GM10248 (cell line): ENCODE measurements at regions not wholly inside any gene's neighbourhood (a gene's known extent, or its start where the extent isn't known, plus 50 kb on each side); places are given as distances from the start of the nearest gene placed in this dataset.

ENCODE experiments used
- CTCF ChIA-PET: fragments of 300-600 bp; sonication (Branson Sonifier 250); formaldehyde crosslinking; extraction: SDS; loops from one replicate; lab custom pipeline; 2021; ENCODE audit warnings: antibody characterized with exemption; lab: Yijun Ruan, JAX
- POLR2A ChIA-PET: fragments of 350-650 bp; sonication (Branson Sonifier 250); formaldehyde crosslinking; extraction: SDS; loops from one replicate; lab custom pipeline; 2020; ENCODE audit warnings: antibody characterized with exemption; lab: Yijun Ruan, JAX
- DNase-seq: peaks from one replicate; pipeline ENCODE4 v3.0.0; 2012; ENCODE audit errors: extremely low spot score
- TF ChIP-seq, protein P1 (sequence below): IDR thresholded peaks from 2 replicates; pipeline ENCODE4 v1.5.1; 2012; ENCODE audit warnings: mild to moderate bottlenecking, low read depth; ENCODE audit errors: extremely low read depth, missing control alignments, control extremely low read depth

GRCh38 chr11:112469376-112469775 is 208.7 kb upstream of the PLET1 start:
- no peak for DNase-seq
- TF ChIP-seq, protein P1, sequence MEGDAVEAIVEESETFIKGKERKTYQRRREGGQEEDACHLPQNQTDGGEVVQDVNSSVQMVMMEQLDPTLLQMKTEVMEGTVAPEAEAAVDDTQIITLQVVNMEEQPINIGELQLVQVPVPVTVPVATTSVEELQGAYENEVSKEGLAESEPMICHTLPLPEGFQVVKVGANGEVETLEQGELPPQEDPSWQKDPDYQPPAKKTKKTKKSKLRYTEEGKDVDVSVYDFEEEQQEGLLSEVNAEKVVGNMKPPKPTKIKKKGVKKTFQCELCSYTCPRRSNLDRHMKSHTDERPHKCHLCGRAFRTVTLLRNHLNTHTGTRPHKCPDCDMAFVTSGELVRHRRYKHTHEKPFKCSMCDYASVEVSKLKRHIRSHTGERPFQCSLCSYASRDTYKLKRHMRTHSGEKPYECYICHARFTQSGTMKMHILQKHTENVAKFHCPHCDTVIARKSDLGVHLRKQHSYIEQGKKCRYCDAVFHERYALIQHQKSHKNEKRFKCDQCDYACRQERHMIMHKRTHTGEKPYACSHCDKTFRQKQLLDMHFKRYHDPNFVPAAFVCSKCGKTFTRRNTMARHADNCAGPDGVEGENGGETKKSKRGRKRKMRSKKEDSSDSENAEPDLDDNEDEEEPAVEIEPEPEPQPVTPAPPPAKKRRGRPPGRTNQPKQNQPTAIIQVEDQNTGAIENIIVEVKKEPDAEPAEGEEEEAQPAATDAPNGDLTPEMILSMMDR: no peak
- CTCF ChIA-PET: interaction anchor here (1.3 kb wide), 1 partner anchor 9 kb away, joined by 3 read pairs; no protein-coding TSS in a partner anchor
- POLR2A ChIA-PET: no interaction called here

DNA sequence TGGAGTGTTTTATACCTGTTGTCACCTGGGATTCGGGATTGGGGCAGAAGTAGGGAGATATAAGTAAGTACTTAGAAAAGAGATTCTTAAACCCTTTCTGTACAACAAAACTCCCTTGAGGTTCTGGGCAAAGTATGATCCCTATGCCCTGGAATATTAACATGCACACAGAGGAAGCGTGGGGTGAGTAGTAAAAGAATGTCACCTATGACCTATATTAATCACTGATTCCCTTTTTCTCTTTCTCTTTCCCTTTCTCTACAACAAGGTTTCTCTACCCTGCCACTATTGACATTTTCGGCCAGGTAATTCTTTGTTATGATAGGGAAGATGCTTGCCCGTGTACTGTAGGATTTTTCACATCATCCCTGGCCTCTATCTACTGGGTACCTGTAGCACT is 209.7 kb upstream of the PLET1 start:
- POLR2A ChIA-PET: no interaction called here
- TF ChIP-seq, protein P1: no peak
- CTCF ChIA-PET: no interaction called here
- no peak for DNase-seq

GRCh38 chr11:112471731-112472130 is 211.1 kb upstream of the PLET1 start:
- TF ChIP-seq, protein P1: no peak
- ChIA-PET POLR2A (no interaction called here), CTCF (interaction anchor here (1.0 to 1.6 kb wide), 2 partner anchors 18 kb away, joined by 3 read pairs; no protein-coding TSS in a partner anchor)
- no peak for DNase-seq

DNA sequence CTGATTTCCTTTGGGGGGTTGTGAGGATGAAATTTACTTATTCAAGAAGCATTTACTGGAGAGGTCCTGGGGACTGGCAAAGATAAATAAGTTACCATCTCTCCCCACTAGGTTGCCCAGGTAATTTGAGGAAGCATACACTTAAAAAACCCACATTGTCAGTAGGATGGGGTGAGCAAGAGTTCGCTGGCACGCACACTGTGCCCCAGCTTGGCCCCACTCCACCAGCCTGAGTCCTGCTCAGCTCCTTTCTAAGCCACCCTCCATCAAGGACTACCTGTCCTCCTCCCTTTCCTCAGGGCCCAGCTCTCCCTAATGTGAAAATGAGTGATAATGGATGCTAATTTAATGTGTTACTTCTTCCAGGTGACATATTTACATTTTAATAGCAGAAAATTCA is 216.5 kb upstream of the PLET1 start:
- ChIA-PET CTCF (interaction anchor here (1.0 to 1.5 kb wide), 2 partner anchors 10 to 18 kb away, joined by 3 read pairs; no protein-coding TSS in a partner anchor), POLR2A (no interaction called here)
- TF ChIP-seq, protein P1: no peak
- DNase-seq: no peak

GRCh38 chr11:112477581-112478317 is 217.1 kb upstream of the PLET1 start:
- DNase-seq: no peak
- ChIA-PET CTCF (interaction anchor here (1.0 to 1.5 kb wide), 2 partner anchors 10 to 17 kb away, joined by 3 read pairs; no protein-coding TSS in a partner anchor), POLR2A (no interaction called here)
- TF ChIP-seq, protein P1: no peak

GRCh38 chr11:112478806-112479205 is 218.1 kb upstream of the PLET1 start:
- TF ChIP-seq, protein P1: no peak
- CTCF ChIA-PET: no interaction called here
- POLR2A ChIA-PET: no interaction called here
- DNase-seq: no peak
